Prostate gland (tissue), 2 donors: ENCODE measurements at regions not wholly inside any gene's neighbourhood (a gene's known extent, or its start where the extent isn't known, plus 50 kb on each side); places are given as distances from the start of the nearest gene placed in this dataset.

ENCODE experiments used
- DNase-seq: peaks from one replicate; pipeline ENCODE4 v3.0.0-alpha.2; 2019; ENCODE audit warnings: low spot score
- H3K27ac ChIP-seq, 2 donors: fragments of 200-600 bp; sonication (generic); 2 replicates each; pipeline ENCODE4 v1.5.1; 2017 to 2019
- H3K27me3 ChIP-seq: fragments of 200-600 bp; sonication (generic); replicated peaks from 2 replicates; pipeline ENCODE4 v1.5.1; 2019; ENCODE audit not compliant: insufficient read depth
- H3K36me3 ChIP-seq, 2 donors: fragments of 200-600 bp; sonication (generic); 1 replicate in 1 of 2; 2 replicates in 1 of 2; pipeline versions ENCODE4 v1.5.1 to v1.8.1; 2017 to 2019
- H3K4me1 ChIP-seq: fragments of 200-600 bp; sonication (generic); replicated peaks from 2 replicates; pipeline ENCODE4 v1.5.1; 2019
- H3K4me3 ChIP-seq, 2 donors: fragments of 200-600 bp; sonication (generic); 2 replicates each; pipeline ENCODE4 v1.5.1; 2017 to 2019
- H3K9me3 ChIP-seq: fragments of 200-600 bp; sonication (generic); 2 replicates; pipeline ENCODE4 v1.5.1; 2017
- POLR2A ChIP-seq: fragments of 450-650 bp; IDR thresholded peaks from one replicate; pipeline ENCODE4 v1.6.1; 2016; ENCODE audit warnings: antibody characterized with exemption, mild to moderate bottlenecking
- POLR2AphosphoS5 ChIP-seq: sonication (generic); formaldehyde crosslinking; IDR thresholded peaks from one replicate; pipeline ENCODE4 v1.6.1; 2017; ENCODE audit warnings: antibody characterized with exemption
- WGBS: methylation state at CpG from one replicate; pipeline ENCODE4 v1.1.5; 2018; 5-methylcytosine and 5-hydroxymethylcytosine counted together
- intact Hi-C: fragments of 100-400 bp; cut with DNase I; formaldehyde crosslinking; loops from one replicate; pipeline ENCODE4 v1.14.2; 2022
- TF ChIP-seq, protein P1 (sequence below), 4 experiments: fragments of 200-600 bp in 2 of 4; fragments of 450-650 bp in 2 of 4; sonication (generic) in 2 of 4; IDR thresholded peaks; 1 replicate in 3 of 4; 2 replicates in 1 of 4; pipeline ENCODE4 v1.5.1; 2016 to 2019; ENCODE audit warnings: antibody characterized with exemption in 4 of 4, mild to moderate bottlenecking in 2 of 4, moderate library complexity in 2 of 4

GRCh38 chr7:132045481-132045980 is 489.1 kb upstream of the PODXL start:
- intact Hi-C loops, result no loop called here
- Histone ChIP-seq H3K4me1 (no peaks in the 10 kb centered on the region), H3K4me3 (no peak overlapping the region), H3K9me3 (no peaks in the 10 kb centered on the region), H3K36me3 (no peaks in the 10 kb centered on the region), H3K27ac (no peak overlapping the region), H3K27me3 (no peaks in the 10 kb centered on the region)
- DNase-seq, result no peak
- WGBS, result 94% methylated on average over 2 of the region's 2 CpGs
- TF ChIP-seq, protein P1, sequence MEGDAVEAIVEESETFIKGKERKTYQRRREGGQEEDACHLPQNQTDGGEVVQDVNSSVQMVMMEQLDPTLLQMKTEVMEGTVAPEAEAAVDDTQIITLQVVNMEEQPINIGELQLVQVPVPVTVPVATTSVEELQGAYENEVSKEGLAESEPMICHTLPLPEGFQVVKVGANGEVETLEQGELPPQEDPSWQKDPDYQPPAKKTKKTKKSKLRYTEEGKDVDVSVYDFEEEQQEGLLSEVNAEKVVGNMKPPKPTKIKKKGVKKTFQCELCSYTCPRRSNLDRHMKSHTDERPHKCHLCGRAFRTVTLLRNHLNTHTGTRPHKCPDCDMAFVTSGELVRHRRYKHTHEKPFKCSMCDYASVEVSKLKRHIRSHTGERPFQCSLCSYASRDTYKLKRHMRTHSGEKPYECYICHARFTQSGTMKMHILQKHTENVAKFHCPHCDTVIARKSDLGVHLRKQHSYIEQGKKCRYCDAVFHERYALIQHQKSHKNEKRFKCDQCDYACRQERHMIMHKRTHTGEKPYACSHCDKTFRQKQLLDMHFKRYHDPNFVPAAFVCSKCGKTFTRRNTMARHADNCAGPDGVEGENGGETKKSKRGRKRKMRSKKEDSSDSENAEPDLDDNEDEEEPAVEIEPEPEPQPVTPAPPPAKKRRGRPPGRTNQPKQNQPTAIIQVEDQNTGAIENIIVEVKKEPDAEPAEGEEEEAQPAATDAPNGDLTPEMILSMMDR (IDR thresholded peaks at IDR 0.05), result no peak
- no peak for TF ChIP-seq POLR2A
- no peak for TF ChIP-seq POLR2AphosphoS5

GRCh38 chr7:132045002-132045401 is 488.6 kb upstream of the PODXL start:
- DNase-seq, result no peak
- H3K27ac ChIP-seq, result no peak overlapping the region
- H3K4me1 ChIP-seq, result no peaks in the 10 kb centered on the region
- WGBS, result 65% methylated on average over 2 of the region's 2 CpGs
- no peaks in the 10 kb centered on the region for H3K9me3 ChIP-seq
- no peaks in the 10 kb centered on the region for H3K27me3 ChIP-seq
- H3K4me3 ChIP-seq, result no peak overlapping the region
- intact Hi-C loops, result no loop called here
- no peak for TF ChIP-seq POLR2AphosphoS5
- no peaks in the 10 kb centered on the region for H3K36me3 ChIP-seq

- H3K9me3 ChIP-seq, result no peaks in the 10 kb centered on the region
- 93% methylated on average over 1 of the region's 1 CpG for WGBS
- H3K36me3 ChIP-seq, result no peaks in the 10 kb centered on the region
- no peaks in the 10 kb centered on the region for H3K4me1 ChIP-seq
- H3K27ac ChIP-seq, result no peak overlapping the region
- no peak overlapping the region for H3K4me3 ChIP-seq
- intact Hi-C loops, result no loop called here
- H3K27me3 ChIP-seq, result no peaks in the 10 kb centered on the region
- DNase-seq, result no peak
- TF ChIP-seq POLR2AphosphoS5, result no peak
- TF ChIP-seq, protein P1 (IDR thresholded peaks at IDR 0.05), result no peak
- no peak for TF ChIP-seq POLR2A
Observed at GRCh38 chr7:132044247-132044646, 487.8 kb upstream of the PODXL start.

GRCh38 chr7:132041108-132041507 is 484.7 kb upstream of the PODXL start:
- intact Hi-C loops, result no loop called here
- no peaks in the 10 kb centered on the region for H3K27me3 ChIP-seq
- H3K4me1 ChIP-seq, result no peaks in the 10 kb centered on the region
- H3K4me3 ChIP-seq, result no peak overlapping the region
- DNase-seq, result no peak
- H3K36me3 ChIP-seq, result no peaks in the 10 kb centered on the region
- 57% methylated on average over 3 of the region's 3 CpGs for WGBS
- TF ChIP-seq, protein P1 (IDR thresholded peaks at IDR 0.05), result no peak
- no peak for TF ChIP-seq POLR2A
- peak; percentile 47 for TF ChIP-seq POLR2AphosphoS5
- no peaks in the 10 kb centered on the region for H3K9me3 ChIP-seq
- H3K27ac ChIP-seq, result no peak overlapping the region

- no peak for TF ChIP-seq POLR2A
- TF ChIP-seq, protein P1 (IDR thresholded peaks at IDR 0.05), result no peak
- H3K27me3 ChIP-seq, result no peaks in the 10 kb centered on the region
- H3K27ac ChIP-seq, result no peak overlapping the region
- DNase-seq, result no peak
- intact Hi-C loops, result no loop called here
- peaks cover 5% of the 10 kb centered on the region for H3K4me1 ChIP-seq
- WGBS, result 80% methylated on average over 9 of the region's 9 CpGs
- no peak overlapping the region for H3K4me3 ChIP-seq
- H3K9me3 ChIP-seq, result no peaks in the 10 kb centered on the region
- H3K36me3 ChIP-seq, result no peaks in the 10 kb centered on the region
Observed at GRCh38 chr7:132035517-132036362, 479.3 kb upstream of the PODXL start.
